ENCODE measurements at regions not wholly inside any gene's neighbourhood (a gene's known extent, or its start where the extent isn't known, plus 50 kb on each side); places are given as distances from the start of the nearest gene placed in this dataset.

DNA sequence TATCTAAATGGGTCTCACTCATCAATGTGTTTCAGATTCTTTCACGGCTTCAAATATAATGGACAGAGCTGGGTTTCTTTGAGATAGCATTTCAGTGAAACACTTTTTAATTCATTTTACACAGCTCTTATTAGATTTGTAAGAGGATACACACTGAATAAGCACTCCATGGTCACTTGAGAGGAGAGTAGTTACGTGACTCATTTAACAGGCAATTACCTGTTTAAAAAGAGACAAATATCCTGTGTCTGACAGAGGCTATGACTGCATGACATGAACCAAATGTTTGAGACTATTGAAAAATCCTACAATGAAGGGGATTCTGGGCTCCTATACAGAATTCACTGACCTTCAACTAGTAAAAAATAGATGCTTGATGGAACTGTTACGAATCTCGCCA lies 786.9 kb downstream of the EPHA4 start:
- no peak for TF ChIP-seq TAF1 (IDR thresholded peaks at IDR 0.05; ENCODE audit: low read depth)
- TF ChIP-seq POLR2AphosphoS5 (IDR thresholded peaks at IDR 0.05), result no peak
- no peak for TF ChIP-seq MXI1 (conservative IDR thresholded peaks at IDR 0.05; ENCODE audit: poor library complexity, severe bottlenecking)
- no peak for TF ChIP-seq RAD21 (conservative IDR thresholded peaks at IDR 0.05)
- TF ChIP-seq EZH2 (IDR thresholded peaks at IDR 0.05; ENCODE audit: borderline replicate concordance, insufficient read depth, low read length, poor library complexity, severe bottlenecking), result no peak
- no peak for TF ChIP-seq SMC3 (conservative IDR thresholded peaks at IDR 0.05; ENCODE audit: poor library complexity)
- no peak for TF ChIP-seq EP300 (conservative IDR thresholded peaks at IDR 0.05; ENCODE audit: poor library complexity, severe bottlenecking)
- TF ChIP-seq, protein P1, sequence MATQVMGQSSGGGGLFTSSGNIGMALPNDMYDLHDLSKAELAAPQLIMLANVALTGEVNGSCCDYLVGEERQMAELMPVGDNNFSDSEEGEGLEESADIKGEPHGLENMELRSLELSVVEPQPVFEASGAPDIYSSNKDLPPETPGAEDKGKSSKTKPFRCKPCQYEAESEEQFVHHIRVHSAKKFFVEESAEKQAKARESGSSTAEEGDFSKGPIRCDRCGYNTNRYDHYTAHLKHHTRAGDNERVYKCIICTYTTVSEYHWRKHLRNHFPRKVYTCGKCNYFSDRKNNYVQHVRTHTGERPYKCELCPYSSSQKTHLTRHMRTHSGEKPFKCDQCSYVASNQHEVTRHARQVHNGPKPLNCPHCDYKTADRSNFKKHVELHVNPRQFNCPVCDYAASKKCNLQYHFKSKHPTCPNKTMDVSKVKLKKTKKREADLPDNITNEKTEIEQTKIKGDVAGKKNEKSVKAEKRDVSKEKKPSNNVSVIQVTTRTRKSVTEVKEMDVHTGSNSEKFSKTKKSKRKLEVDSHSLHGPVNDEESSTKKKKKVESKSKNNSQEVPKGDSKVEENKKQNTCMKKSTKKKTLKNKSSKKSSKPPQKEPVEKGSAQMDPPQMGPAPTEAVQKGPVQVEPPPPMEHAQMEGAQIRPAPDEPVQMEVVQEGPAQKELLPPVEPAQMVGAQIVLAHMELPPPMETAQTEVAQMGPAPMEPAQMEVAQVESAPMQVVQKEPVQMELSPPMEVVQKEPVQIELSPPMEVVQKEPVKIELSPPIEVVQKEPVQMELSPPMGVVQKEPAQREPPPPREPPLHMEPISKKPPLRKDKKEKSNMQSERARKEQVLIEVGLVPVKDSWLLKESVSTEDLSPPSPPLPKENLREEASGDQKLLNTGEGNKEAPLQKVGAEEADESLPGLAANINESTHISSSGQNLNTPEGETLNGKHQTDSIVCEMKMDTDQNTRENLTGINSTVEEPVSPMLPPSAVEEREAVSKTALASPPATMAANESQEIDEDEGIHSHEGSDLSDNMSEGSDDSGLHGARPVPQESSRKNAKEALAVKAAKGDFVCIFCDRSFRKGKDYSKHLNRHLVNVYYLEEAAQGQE (IDR thresholded peaks at IDR 0.05; ENCODE audit: borderline replicate concordance), result no peak
- TF ChIP-seq, protein P2, sequence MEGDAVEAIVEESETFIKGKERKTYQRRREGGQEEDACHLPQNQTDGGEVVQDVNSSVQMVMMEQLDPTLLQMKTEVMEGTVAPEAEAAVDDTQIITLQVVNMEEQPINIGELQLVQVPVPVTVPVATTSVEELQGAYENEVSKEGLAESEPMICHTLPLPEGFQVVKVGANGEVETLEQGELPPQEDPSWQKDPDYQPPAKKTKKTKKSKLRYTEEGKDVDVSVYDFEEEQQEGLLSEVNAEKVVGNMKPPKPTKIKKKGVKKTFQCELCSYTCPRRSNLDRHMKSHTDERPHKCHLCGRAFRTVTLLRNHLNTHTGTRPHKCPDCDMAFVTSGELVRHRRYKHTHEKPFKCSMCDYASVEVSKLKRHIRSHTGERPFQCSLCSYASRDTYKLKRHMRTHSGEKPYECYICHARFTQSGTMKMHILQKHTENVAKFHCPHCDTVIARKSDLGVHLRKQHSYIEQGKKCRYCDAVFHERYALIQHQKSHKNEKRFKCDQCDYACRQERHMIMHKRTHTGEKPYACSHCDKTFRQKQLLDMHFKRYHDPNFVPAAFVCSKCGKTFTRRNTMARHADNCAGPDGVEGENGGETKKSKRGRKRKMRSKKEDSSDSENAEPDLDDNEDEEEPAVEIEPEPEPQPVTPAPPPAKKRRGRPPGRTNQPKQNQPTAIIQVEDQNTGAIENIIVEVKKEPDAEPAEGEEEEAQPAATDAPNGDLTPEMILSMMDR (IDR thresholded peaks at IDR 0.05; ENCODE audit: poor library complexity, severe bottlenecking), result no peak
- H2AFZ ChIP-seq (ENCODE audit: low read depth, low read length), result no peak overlapping the region
- H4K20me1 ChIP-seq (ENCODE audit: insufficient read depth), result no peaks in the 10 kb centered on the region
- H3K79me2 ChIP-seq (replicated peaks; ENCODE audit: insufficient read depth, low read length), result no peaks in the 10 kb centered on the region
- no peak overlapping the region for H3K27ac ChIP-seq (ENCODE audit: low read length)
- no peaks in the 10 kb centered on the region for H3F3A ChIP-seq (ENCODE audit: insufficient read depth, low read length, poor library complexity, severe bottlenecking)
- no peak overlapping the region for H3K4me3 ChIP-seq (ENCODE audit: low read length)
- H3K9me3 ChIP-seq (ENCODE audit: low read length), result no peaks in the 10 kb centered on the region
- no peak overlapping the region for H3K9ac ChIP-seq (ENCODE audit: low read length)
- no peaks in the 10 kb centered on the region for H3K9me2 ChIP-seq (ENCODE audit: insufficient read depth, low read length)
- H3K4me2 ChIP-seq (ENCODE audit: low read length), result no peak overlapping the region
- no peaks in the 10 kb centered on the region for H3K27me3 ChIP-seq (ENCODE audit: insufficient read depth, low read depth, low read length)
- H3K36me3 ChIP-seq (ENCODE audit: insufficient read depth, low read length), result no peaks in the 10 kb centered on the region

DNA sequence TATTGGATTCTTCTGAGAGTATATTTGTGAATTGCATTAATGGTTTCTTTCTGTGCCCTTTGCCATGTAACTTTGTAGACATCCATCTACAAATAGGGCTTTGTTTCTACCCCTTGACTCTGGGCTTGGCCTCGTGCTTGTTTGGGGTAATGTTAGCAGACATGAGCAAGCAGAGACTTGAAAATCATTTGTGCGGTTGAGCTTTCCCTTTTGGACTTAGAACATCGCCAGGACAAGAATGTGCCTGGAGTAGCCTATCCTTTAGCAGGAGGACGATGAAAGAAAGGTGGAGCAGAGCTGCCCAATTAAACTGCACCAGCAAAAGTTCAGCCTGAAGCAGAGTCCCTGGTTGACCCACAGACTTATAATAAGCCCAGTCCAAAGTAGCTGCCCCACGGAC lies 785.9 kb downstream of the EPHA4 start:
- H3K4me2 ChIP-seq (ENCODE audit: low read length), result no peak overlapping the region
- H3K27me3 ChIP-seq (ENCODE audit: insufficient read depth, low read depth, low read length), result no peaks in the 10 kb centered on the region
- H3K79me2 ChIP-seq (replicated peaks; ENCODE audit: insufficient read depth, low read length), result no peaks in the 10 kb centered on the region
- no peak overlapping the region for H3K9ac ChIP-seq (ENCODE audit: low read length)
- H3K9me3 ChIP-seq (ENCODE audit: low read length), result no peaks in the 10 kb centered on the region
- no peak overlapping the region for H3K27ac ChIP-seq (ENCODE audit: low read length)
- H3K9me2 ChIP-seq (ENCODE audit: insufficient read depth, low read length), result no peaks in the 10 kb centered on the region
- H3F3A ChIP-seq (ENCODE audit: insufficient read depth, low read length, poor library complexity, severe bottlenecking), result no peaks in the 10 kb centered on the region
- no peaks in the 10 kb centered on the region for H3K36me3 ChIP-seq (ENCODE audit: insufficient read depth, low read length)
- H2AFZ ChIP-seq (ENCODE audit: low read depth, low read length), result no peak overlapping the region
- H4K20me1 ChIP-seq (ENCODE audit: insufficient read depth), result no peaks in the 10 kb centered on the region
- no peak overlapping the region for H3K4me3 ChIP-seq (ENCODE audit: low read length)
- no peak for TF ChIP-seq RAD21 (conservative IDR thresholded peaks at IDR 0.05)
- no peak for TF ChIP-seq EP300 (conservative IDR thresholded peaks at IDR 0.05; ENCODE audit: poor library complexity, severe bottlenecking)
- no peak for TF ChIP-seq EZH2 (IDR thresholded peaks at IDR 0.05; ENCODE audit: borderline replicate concordance, insufficient read depth, low read length, poor library complexity, severe bottlenecking)
- TF ChIP-seq, protein P2 (IDR thresholded peaks at IDR 0.05; ENCODE audit: poor library complexity, severe bottlenecking), result no peak
- TF ChIP-seq, protein P1 (IDR thresholded peaks at IDR 0.05; ENCODE audit: borderline replicate concordance), result no peak
- TF ChIP-seq POLR2AphosphoS5 (IDR thresholded peaks at IDR 0.05), result no peak
- TF ChIP-seq MXI1 (conservative IDR thresholded peaks at IDR 0.05; ENCODE audit: poor library complexity, severe bottlenecking), result no peak
- no peak for TF ChIP-seq TAF1 (IDR thresholded peaks at IDR 0.05; ENCODE audit: low read depth)
- TF ChIP-seq SMC3 (conservative IDR thresholded peaks at IDR 0.05; ENCODE audit: poor library complexity), result no peak
